ENCODE measurements at regions not wholly inside any gene's neighbourhood (a gene's known extent, or its start where the extent isn't known, plus 50 kb on each side); places are given as distances from the start of the nearest gene placed in this dataset.

- DNase-seq = no peak
These were observed 422.4 kb downstream of the PTPRU start for GRCh38 chr1:29658688-29659087.

- no peak for DNase-seq
These were observed 421.5 kb downstream of the PTPRU start for GRCh38 chr1:29657816-29658215.

DNA sequence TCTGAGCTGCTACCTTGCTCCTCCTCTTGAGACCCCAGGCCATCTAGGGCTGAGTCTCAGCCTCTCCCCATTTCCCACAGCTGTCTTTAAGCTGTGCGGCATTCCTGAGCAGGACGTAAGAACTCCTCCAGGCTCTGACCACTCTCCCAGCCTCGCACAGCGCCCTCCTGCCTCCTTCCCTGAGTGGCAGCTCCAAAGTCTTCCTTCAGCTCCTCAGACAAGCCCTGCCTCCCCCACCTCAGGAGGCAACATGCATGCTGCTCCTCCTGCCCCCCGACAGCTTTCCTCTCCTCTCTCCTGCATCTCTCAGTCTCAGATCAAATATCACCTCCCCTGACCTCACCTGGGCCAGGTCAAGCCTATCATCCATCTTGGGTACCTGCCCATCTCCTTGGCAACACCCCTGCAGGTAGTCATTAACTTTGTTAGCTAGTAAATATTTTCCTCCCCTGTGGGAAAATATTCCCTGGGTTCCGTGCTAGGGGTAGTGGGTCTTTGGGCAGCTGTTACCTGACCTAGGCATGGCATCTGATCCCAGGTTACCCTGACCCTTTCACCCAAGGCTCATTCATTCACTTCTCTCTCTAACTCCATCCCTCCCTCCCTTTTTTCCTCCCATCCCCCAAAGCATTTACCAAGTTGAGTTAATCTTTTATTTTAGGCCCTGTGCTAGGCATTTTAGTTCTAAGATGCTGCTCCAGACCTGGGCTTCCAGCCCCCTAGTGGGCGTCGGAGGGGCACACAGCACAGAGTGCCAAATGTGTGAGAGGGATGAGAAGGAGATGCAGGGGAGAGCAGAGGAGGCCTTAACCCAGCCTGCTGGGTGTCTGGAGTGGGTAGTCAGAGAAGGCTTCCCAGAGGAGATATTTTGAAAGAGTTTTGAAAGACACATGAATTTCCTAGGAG, 419.9 kb downstream of the PTPRU start:
- no peak for DNase-seq

DNA sequence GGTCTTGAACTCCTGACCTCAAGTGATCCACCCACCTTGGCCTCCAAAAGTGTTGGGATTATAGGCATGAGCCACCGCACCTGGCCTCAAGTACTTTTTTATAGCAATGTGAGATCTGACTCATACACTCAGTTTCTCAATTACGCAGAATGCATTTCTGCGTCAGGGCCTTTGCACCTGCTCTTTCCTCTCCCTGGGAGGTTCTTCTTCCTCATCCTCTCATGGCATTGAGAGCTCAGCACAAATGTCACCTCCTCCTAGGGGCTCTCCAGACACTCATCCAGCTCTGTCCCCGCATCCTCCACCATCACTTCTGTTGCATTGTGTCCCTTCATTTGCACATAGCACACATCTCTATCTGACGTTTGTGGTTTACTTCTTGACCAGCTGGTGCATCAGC, 418.8 kb downstream of the PTPRU start:
- DNase-seq = no peak

GRCh38 chr1:29653886-29654450, 417.6 kb downstream of the PTPRU start:
- DNase-seq = no peak

DNA sequence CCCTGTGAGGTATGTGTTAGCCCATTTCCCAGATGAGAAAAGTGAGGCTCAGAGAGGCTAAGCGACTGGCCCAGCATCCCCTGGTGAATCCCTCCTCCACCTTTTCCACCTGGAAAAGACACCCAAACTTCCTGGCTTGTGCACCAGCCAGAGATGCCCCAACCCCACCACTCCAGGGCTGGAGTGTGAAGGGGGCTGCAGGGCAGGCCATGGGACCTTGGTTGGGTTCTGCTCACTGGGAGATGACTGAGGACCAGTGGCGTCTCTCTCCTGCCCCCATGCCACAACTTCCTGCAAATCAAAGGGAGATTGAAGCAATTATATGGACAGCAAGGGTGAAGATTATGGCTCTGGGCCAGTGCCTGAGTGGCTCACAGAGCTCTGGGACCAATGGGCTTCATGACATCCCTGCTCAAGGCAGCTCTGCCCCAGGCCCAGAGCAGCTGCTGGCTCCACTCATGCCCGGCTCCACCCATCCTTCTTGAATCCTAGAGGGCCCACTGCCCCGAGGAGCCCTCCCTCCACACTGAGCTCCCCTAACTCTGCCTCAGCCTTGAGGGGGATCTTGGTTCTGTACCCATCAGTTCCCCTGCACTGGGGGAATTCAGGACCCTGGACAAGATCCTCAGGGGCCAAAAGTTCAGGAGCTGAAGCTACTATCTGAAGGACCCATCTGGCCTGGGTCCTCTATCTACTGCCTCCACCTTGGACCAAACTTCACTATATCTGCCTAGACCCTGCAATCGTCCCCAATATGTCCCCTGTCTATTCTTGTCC, 416.9 kb downstream of the PTPRU start:
- DNase-seq = no peak

- no peak for DNase-seq
These were observed 415.7 kb downstream of the PTPRU start for GRCh38 chr1:29651684-29652665.

GRCh38 chr1:29651246-29651645, 414.9 kb downstream of the PTPRU start:
- DNase-seq = no peak

GRCh38 chr1:29650476-29650875, 414.2 kb downstream of the PTPRU start:
- DNase-seq = no peak

GRCh38 chr1:29650041-29650400, 413.7 kb downstream of the PTPRU start:
- no peak for DNase-seq

GRCh38 chr1:29649189-29650040, 413.1 kb downstream of the PTPRU start:
- peak in 1 of 2 experiments; percentile 14 for DNase-seq

DNA sequence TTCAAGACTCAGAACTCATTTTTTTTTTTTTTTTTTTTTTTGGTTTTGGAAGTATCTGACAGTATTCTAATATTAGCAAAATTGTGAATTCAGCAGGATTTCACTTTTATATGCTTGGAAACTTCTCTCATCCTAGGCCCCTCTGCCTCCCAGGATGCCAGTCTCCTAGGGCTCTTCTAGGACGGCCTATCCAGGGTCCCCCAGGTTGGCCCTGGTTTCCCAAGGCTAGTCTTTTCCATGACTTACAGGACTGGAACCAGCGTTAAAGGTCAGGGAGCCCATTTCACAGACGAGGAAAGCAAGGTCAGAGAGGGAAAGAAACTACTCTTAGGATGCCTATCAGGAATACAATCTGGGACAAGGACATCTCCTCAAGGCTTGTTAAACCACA, 412.5 kb downstream of the PTPRU start:
- DNase-seq = no peak

GRCh38 chr1:29648026-29648425, 411.7 kb downstream of the PTPRU start:
- DNase-seq = no peak

DNA sequence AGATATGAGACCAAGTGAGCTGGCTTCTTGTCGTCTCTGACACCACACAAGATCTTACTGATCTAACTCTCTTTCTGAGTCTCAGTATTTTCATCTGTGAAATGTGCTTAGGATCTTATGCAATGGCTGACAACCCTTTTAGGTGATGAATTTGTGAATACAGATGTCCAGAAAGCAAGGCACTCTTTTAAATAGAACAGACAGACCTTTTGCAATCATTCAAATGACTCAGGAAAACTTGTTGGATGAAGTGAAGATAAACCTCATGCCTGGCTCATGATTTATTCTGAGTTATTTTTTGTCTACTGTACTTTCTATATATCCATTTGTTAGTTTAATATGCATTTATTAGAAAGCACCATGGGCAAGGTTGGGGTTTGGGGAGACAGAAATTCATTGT, 411.3 kb downstream of the PTPRU start:
- DNase-seq = no peak

- no peak for DNase-seq
These were observed 409.9 kb downstream of the PTPRU start for GRCh38 chr1:29646161-29646775.

DNA sequence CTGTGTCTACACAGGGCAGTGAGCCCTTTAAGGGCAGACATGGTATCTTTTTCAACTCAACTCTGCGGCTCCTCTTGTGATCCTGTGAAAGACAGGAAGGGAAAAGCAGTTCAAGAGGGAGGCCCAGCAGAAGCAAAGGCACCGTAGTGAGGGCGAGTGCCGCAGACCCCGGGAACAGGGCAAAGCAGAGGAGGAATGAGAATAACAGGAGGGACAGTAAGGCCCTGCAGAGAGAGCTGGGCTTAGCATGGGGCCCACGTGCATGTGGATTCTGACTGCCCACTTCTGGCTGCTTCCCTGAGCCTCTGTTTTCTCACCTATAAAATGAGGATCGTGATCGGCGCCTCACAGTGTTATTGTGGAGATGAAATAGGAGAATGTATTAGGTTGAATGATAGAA, 409.3 kb downstream of the PTPRU start:
- DNase-seq = no peak

DNA sequence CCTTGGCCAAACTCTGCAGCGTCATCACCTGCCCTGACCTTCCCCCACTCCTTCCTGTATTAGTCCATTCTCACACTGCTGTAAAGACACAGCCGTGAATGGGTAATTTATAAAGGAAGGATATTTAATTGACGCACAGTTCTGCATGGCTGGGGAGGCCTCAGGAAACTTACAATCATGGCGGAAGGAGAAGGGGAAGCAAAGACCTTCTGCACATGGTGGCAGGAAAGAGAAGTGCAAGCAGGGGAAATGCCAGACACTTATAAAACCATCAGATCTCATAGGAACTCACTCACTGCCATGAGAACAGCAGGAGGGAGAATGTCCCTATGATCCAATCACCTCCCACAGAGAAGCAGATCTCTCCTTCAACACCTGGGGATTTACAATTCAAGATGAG, 408.5 kb downstream of the PTPRU start:
- DNase-seq = no peak

DNA sequence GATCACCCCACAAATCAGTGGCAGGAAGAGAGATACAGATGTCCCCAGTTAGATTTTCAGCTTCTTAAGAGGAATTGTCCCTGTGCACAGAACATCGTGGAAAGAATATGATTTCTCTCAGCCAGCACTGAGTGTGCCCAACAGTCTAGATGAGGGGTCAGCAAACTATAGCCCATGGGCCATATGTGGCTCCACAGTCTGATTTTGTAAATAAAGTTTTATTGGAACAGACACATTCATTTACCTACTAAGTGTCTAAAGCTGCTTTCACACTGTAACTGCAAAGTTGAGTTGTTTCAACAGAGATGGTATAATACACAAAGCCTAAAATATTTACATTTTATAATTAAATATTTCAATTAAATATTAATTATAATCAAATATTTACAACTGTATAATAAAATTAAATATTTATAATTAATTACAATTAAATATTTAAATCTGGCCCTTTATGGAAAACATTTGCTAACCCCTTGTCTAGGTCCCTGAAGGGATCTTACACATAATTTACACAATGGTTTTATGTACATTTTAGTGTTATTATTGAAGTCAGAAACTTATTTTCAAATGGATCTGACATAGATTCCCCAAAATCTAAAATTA, 407.6 kb downstream of the PTPRU start:
- no peak for DNase-seq

DNA sequence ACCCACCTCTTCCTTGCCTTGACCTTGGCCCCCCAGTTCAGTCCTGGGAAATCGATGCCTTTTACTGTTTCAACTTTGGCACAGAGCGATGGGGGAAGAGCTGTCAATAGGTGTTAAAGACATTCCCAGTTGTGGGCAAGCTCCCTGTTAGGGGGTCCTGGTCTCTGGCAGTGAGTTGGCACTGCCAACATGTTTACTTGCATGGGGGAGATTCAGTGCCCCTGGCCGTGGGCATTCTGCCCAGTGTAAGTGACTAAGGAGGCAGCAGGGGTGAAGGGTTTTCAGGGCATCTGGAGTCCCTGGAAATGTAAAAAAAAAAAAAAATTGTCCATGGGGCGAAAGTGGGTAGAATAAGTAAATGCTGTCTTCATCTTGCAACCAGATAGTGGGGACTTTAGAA, 407.0 kb downstream of the PTPRU start:
- no peak for DNase-seq

DNA sequence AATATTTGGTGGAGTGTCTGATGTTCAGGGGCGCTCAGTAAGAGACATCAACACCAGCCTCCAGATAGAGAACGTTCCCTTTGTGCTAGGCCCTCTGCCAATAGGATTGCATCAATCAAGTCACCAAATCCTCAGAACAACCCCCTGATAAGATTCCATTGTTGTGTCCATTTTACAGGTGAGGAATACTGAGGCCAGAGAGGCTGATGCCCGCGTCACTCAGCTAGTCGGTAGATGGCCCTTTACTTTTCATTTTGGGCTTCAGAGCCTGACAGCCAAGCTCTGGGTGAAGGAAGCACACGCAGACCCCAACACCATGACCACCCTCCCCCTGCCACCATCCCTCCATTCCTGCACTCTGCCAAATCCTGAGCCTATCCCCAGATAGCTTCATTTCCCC, 406.2 kb downstream of the PTPRU start:
- DNase-seq = no peak

GRCh38 chr1:29641921-29642320, 405.6 kb downstream of the PTPRU start:
- no peak for DNase-seq
